ENCODE measurements at regions not wholly inside any gene's neighbourhood (a gene's known extent, or its start where the extent isn't known, plus 50 kb on each side); places are given as distances from the start of the nearest gene placed in this dataset.

- TF ChIP-seq, protein P1, sequence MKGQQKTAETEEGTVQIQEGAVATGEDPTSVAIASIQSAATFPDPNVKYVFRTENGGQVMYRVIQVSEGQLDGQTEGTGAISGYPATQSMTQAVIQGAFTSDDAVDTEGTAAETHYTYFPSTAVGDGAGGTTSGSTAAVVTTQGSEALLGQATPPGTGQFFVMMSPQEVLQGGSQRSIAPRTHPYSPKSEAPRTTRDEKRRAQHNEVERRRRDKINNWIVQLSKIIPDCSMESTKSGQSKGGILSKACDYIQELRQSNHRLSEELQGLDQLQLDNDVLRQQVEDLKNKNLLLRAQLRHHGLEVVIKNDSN (IDR thresholded peaks at IDR 0.05), result no peak
- no peak for TF ChIP-seq TCF12 (IDR thresholded peaks at IDR 0.05; ENCODE audit: low read depth)
- no peak for TF ChIP-seq EP300 (IDR thresholded peaks at IDR 0.05; ENCODE audit: borderline replicate concordance)
- TF ChIP-seq REST (IDR thresholded peaks at IDR 0.05; ENCODE audit: low read depth), result no peak
- no peak for TF ChIP-seq FOXM1 (IDR thresholded peaks at IDR 0.05; ENCODE audit: borderline replicate concordance, low read depth)
- no peak for TF ChIP-seq CEBPB (IDR thresholded peaks at IDR 0.05)
- TF ChIP-seq EGR1 (IDR thresholded peaks at IDR 0.05), result no peak
- no peak for TF ChIP-seq RAD21 (IDR thresholded peaks at IDR 0.05; ENCODE audit: low read depth)
- TF ChIP-seq NFIC (IDR thresholded peaks at IDR 0.05), result no peak
- no peak for TF ChIP-seq MAX (IDR thresholded peaks at IDR 0.05)
- no peak for TF ChIP-seq TAF1 (IDR thresholded peaks at IDR 0.05; ENCODE audit: low read depth)
- TF ChIP-seq YY1 (IDR thresholded peaks at IDR 0.05; ENCODE audit: low read depth), result no peak
- TF ChIP-seq TEAD4 (IDR thresholded peaks at IDR 0.05), result no peak
- no peak for TF ChIP-seq ZBTB7A (IDR thresholded peaks at IDR 0.05; ENCODE audit: low read depth)
- no peak for TF ChIP-seq CREB1 (IDR thresholded peaks at IDR 0.05; ENCODE audit: low read depth)
Measured at GRCh38 chr3:194837457-194838127, 151.9 kb downstream of the FAM43A start.

- TF ChIP-seq CEBPB (IDR thresholded peaks at IDR 0.05) (no peak), TCF12 (IDR thresholded peaks at IDR 0.05; ENCODE audit: low read depth) (no peak), REST (IDR thresholded peaks at IDR 0.05; ENCODE audit: low read depth) (no peak), ZBTB7A (IDR thresholded peaks at IDR 0.05; ENCODE audit: low read depth) (no peak), RAD21 (IDR thresholded peaks at IDR 0.05; ENCODE audit: low read depth) (no peak), EGR1 (IDR thresholded peaks at IDR 0.05) (no peak), MAX (IDR thresholded peaks at IDR 0.05) (no peak), TAF1 (IDR thresholded peaks at IDR 0.05; ENCODE audit: low read depth) (no peak), NFIC (IDR thresholded peaks at IDR 0.05) (no peak), FOXM1 (IDR thresholded peaks at IDR 0.05; ENCODE audit: borderline replicate concordance, low read depth) (no peak), CREB1 (IDR thresholded peaks at IDR 0.05; ENCODE audit: low read depth) (no peak), EP300 (IDR thresholded peaks at IDR 0.05; ENCODE audit: borderline replicate concordance) (no peak), YY1 (IDR thresholded peaks at IDR 0.05; ENCODE audit: low read depth) (no peak), TEAD4 (IDR thresholded peaks at IDR 0.05) (no peak)
- TF ChIP-seq, protein P1 (IDR thresholded peaks at IDR 0.05), result no peak
Measured at GRCh38 chr3:194838236-194838635, 152.6 kb downstream of the FAM43A start.

GRCh38 chr3:194840661-194841514, 155.2 kb downstream of the FAM43A start:
- no peak for TF ChIP-seq MAX (IDR thresholded peaks at IDR 0.05)
- no peak for TF ChIP-seq NFIC (IDR thresholded peaks at IDR 0.05)
- no peak for TF ChIP-seq TAF1 (IDR thresholded peaks at IDR 0.05; ENCODE audit: low read depth)
- no peak for TF ChIP-seq RAD21 (IDR thresholded peaks at IDR 0.05; ENCODE audit: low read depth)
- TF ChIP-seq YY1 (IDR thresholded peaks at IDR 0.05; ENCODE audit: low read depth), result no peak
- TF ChIP-seq EGR1 (IDR thresholded peaks at IDR 0.05), result no peak
- TF ChIP-seq, protein P1 (IDR thresholded peaks at IDR 0.05), result no peak
- TF ChIP-seq ZBTB7A (IDR thresholded peaks at IDR 0.05; ENCODE audit: low read depth), result no peak
- no peak for TF ChIP-seq CEBPB (IDR thresholded peaks at IDR 0.05)
- TF ChIP-seq EP300 (IDR thresholded peaks at IDR 0.05; ENCODE audit: borderline replicate concordance), result no peak
- no peak for TF ChIP-seq TCF12 (IDR thresholded peaks at IDR 0.05; ENCODE audit: low read depth)
- TF ChIP-seq CREB1 (IDR thresholded peaks at IDR 0.05; ENCODE audit: low read depth), result no peak

- TF ChIP-seq CEBPB (IDR thresholded peaks at IDR 0.05), result no peak
Measured at GRCh38 chr3:194841515-194841841, 155.8 kb downstream of the FAM43A start.

DNA sequence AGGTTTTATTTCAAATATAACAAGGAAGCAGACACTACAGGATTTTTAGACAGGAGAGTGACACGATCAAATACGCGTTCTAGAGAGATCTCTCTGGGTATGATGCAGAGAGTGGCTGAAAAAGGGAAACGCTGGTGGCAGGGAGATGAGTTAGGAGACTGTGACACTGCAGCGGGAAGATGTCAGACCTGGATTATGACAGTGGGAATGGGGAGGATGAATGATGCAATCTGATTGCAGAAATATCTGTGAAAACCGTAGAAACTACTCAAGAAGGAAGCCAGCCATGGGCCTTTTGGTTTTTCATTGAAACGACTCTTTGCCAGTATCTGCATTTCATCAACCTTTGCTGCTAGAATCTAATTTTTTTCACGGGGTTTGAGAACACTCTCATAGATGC, 157.9 kb downstream of the FAM43A start:
- no peak for TF ChIP-seq ZBTB7A (IDR thresholded peaks at IDR 0.05; ENCODE audit: low read depth)
- TF ChIP-seq TCF12 (IDR thresholded peaks at IDR 0.05; ENCODE audit: low read depth), result no peak
- TF ChIP-seq YY1 (IDR thresholded peaks at IDR 0.05; ENCODE audit: low read depth), result no peak
- no peak for TF ChIP-seq RAD21 (IDR thresholded peaks at IDR 0.05; ENCODE audit: low read depth)
- TF ChIP-seq EGR1 (IDR thresholded peaks at IDR 0.05), result no peak
- TF ChIP-seq FOXM1 (IDR thresholded peaks at IDR 0.05; ENCODE audit: borderline replicate concordance, low read depth), result no peak
- no peak for TF ChIP-seq CREB1 (IDR thresholded peaks at IDR 0.05; ENCODE audit: low read depth)
- no peak for TF ChIP-seq REST (IDR thresholded peaks at IDR 0.05; ENCODE audit: low read depth)
- no peak for TF ChIP-seq EP300 (IDR thresholded peaks at IDR 0.05; ENCODE audit: borderline replicate concordance)
- no peak for TF ChIP-seq MAX (IDR thresholded peaks at IDR 0.05)
- no peak for TF ChIP-seq NFIC (IDR thresholded peaks at IDR 0.05)
- no peak for TF ChIP-seq CEBPB (IDR thresholded peaks at IDR 0.05)
- TF ChIP-seq TAF1 (IDR thresholded peaks at IDR 0.05; ENCODE audit: low read depth), result no peak
- TF ChIP-seq, protein P1 (IDR thresholded peaks at IDR 0.05), result no peak
- no peak for TF ChIP-seq TEAD4 (IDR thresholded peaks at IDR 0.05)
